ENCODE measurements at regions not wholly inside any gene's neighbourhood (a gene's known extent, or its start where the extent isn't known, plus 50 kb on each side); places are given as distances from the start of the nearest gene placed in this dataset.

DNA sequence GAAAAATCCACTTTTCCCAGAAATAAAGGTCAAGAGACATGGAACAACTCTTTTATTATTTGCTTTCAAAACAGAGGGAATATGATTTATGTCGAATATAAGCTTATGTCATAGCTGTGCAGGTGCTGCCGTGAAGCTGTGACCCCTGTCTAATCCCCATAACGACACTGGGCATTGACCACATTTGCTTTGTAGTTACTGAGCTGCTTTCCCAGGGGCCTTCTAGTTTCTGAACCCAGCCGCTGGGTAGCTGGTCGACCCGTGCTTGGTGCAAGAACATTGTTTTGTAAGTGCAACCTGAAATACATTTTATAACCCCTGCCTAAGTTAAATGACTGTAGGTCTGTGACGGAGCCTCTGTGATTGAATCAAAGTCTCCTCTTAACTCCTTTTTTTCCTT, 144.9 kb upstream of the HDAC9 start:
- Histone ChIP-seq H3K9me3 (ENCODE audit: control insufficient read depth, insufficient read depth, low read depth, low read length) (no peaks in the 10 kb centered on the region), H3K36me3 (ENCODE audit: control insufficient read depth in 2 of 2, insufficient read depth in 1 of 2, low read length in 2 of 2) (no peaks in the 10 kb centered on the region), H3K27ac (ENCODE audit: extremely low read depth, low read depth, low read length) (no peak overlapping the region), H3K4me1 (ENCODE audit: control insufficient read depth, insufficient read depth, low read length) (peaks cover 2% of the 10 kb centered on the region; the same call in 1 of the 2 replicates), H3K4me3 (ENCODE audit: low read depth, low read length) (no peak overlapping the region)
- CTCF ChIA-PET = interaction anchor here (0.7 to 3.3 kb wide), 7 partner anchors 8 to 580 kb away, joined by 3 to 36 read pairs (median 9); no protein-coding TSS in a partner anchor
- TF ChIP-seq ZNF175 (tag by site-specific recombination; IDR thresholded peaks at IDR 0.05) (no peak), FEZF1 (tag by site-specific recombination; IDR thresholded peaks at IDR 0.05) (no peak), OVOL3 (tag by site-specific recombination; IDR thresholded peaks at IDR 0.05) (no peak), ZBTB26 (tag by site-specific recombination; optimal IDR thresholded peaks at IDR 0.05) (no peak)
- POLR2A ChIA-PET = no interaction called here

DNA sequence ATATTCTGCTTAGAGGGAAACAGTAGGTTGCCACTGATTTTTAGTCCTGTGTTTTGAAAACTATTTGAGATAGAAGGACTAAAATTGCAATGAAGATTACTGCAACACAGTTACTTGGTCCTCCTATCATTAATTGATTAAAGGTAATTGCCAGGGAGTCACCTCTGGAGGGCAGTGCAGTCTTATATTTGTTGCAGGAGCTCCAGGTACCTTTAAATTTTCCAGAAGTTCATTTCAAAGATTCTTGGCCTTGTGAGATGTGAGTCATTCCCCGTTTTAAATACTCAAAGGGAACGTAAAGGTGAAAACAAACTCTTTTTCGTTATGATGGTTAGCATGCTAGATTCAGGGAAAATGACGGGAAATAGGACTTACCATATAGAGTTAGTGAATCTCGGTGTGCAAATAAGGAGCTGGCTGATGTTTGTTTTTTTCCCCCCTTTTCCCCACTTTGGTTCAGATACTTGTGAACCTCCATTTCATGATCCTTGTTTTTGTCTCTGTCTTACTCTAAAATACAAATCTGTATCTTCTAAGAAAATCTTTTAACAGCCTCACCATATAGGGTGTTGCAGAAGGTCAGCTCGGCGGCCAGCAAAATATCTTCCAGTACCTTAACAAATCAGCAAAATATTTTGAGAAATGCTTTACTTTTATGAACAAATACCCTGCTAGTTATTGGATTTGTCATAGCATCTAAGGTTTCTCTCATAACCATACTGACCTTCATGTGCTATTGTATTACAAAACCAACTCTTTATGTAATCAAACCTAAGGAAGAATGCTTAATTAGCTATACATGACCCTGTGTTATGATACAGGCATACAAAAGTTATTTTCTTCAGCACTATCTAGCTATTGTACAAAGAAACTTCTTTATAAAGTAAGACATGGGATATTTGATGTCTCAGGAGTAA, 143.0 kb upstream of the HDAC9 start:
- H3K9me3 ChIP-seq (ENCODE audit: control insufficient read depth, insufficient read depth, low read depth, low read length) = no peaks in the 10 kb centered on the region
- H3K4me1 ChIP-seq (ENCODE audit: control insufficient read depth, insufficient read depth, low read length) = peaks cover 2% of the 10 kb centered on the region; the same call in 1 of the 2 replicates
- POLR2A ChIA-PET = interaction anchor here (0.6 kb wide), 2 partner anchors 748 to 765 kb away, joined by 3 to 12 read pairs; partner anchors contain the start of gene TWIST1
- no peak overlapping the region for H3K27ac ChIP-seq (ENCODE audit: extremely low read depth, low read depth, low read length)
- TF ChIP-seq ZNF580 (tag by site-specific recombination; IDR thresholded peaks at IDR 0.05) (no peak), KLF10 (tag by site-specific recombination; IDR thresholded peaks at IDR 0.05) (no peak), ZNF660 (tag by site-specific recombination; IDR thresholded peaks at IDR 0.05) (0 out of 2 replicates have a peak, but pooled peaks have one; percentile 20), ZNF138 (tag by site-specific recombination; IDR thresholded peaks at IDR 0.05; ENCODE audit: borderline replicate concordance) (no peak), ZNF324 (tag by site-specific recombination; IDR thresholded peaks at IDR 0.05) (no peak), ZNF292 (tag by site-specific recombination; IDR thresholded peaks at IDR 0.05; ENCODE audit: borderline replicate concordance, low read depth) (no peak), ZNF654 (tag by site-specific recombination; IDR thresholded peaks at IDR 0.05; ENCODE audit: low read depth) (peak; percentile 64), ZNF2 (tag by site-specific recombination; IDR thresholded peaks at IDR 0.05) (no peak), PRDM1 (tag by site-specific recombination; IDR thresholded peaks at IDR 0.05) (peak; percentile 43; the same call in 1 of the 2 replicates), ZNF174 (tag by site-specific recombination; IDR thresholded peaks at IDR 0.05) (no peak), KLF1 (tag by site-specific recombination; IDR thresholded peaks at IDR 0.05) (no peak), ZBTB48 (tag by site-specific recombination; IDR thresholded peaks at IDR 0.05) (no peak)
- TF ChIP-seq, protein P1, sequence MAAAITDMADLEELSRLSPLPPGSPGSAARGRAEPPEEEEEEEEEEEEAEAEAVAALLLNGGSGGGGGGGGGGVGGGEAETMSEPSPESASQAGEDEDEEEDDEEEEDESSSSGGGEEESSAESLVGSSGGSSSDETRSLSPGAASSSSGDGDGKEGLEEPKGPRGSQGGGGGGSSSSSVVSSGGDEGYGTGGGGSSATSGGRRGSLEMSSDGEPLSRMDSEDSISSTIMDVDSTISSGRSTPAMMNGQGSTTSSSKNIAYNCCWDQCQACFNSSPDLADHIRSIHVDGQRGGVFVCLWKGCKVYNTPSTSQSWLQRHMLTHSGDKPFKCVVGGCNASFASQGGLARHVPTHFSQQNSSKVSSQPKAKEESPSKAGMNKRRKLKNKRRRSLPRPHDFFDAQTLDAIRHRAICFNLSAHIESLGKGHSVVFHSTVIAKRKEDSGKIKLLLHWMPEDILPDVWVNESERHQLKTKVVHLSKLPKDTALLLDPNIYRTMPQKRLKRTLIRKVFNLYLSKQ (tag by site-specific recombination; IDR thresholded peaks at IDR 0.05; ENCODE audit: borderline replicate concordance) = no peak
- TF ChIP-seq, protein P2, sequence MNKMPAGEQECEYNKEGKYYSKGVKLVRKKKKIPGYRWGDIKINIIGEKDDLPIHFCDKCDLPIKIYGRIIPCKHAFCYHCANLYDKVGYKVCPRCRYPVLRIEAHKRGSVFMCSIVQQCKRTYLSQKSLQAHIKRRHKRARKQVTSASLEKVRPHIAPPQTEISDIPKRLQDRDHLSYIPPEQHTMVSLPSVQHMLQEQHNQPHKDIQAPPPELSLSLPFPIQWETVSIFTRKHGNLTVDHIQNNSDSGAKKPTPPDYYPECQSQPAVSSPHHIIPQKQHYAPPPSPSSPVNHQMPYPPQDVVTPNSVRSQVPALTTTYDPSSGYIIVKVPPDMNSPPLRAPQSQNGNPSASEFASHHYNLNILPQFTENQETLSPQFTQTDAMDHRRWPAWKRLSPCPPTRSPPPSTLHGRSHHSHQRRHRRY (tag by site-specific recombination; IDR thresholded peaks at IDR 0.05) = no peak
- no peak overlapping the region for H3K4me3 ChIP-seq (ENCODE audit: low read depth, low read length)
- no peaks in the 10 kb centered on the region for H3K36me3 ChIP-seq (ENCODE audit: control insufficient read depth in 2 of 2, insufficient read depth in 1 of 2, low read length in 2 of 2)
- CTCF ChIA-PET = interaction anchor here (0.5 to 3.8 kb wide), 45 partner anchors 8 to 1123 kb away, joined by 3 to 36 read pairs (median 4); partner anchors contain the start of gene HDAC9
